ENCODE measurements at regions not wholly inside any gene's neighbourhood (a gene's known extent, or its start where the extent isn't known, plus 50 kb on each side); places are given as distances from the start of the nearest gene placed in this dataset.

DNA sequence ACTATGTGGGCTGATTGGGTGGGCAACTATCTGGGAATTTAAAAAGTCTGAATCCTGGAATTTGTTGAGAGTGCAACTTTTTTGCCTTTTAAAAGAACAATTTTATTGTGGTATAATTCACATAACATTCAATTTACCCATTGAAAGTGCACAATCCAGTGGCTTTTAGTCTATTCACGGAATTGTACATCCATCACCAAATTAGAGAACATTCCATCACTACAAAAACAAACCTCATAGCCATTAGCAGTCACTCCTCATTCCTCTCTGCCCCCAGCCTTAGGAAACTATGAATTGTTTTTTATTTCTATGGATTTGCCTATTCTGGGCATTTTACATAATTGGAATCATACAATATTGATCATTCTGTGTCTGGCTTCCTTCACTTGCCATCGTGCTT, 101.8 kb upstream of the ALDH1A3 start:
- no peak for DNase-seq
- ATAC-seq: no peak
- 64% methylated on average over 2 of the region's 2 CpGs for WGBS (ENCODE audit: insufficient coverage, low coverage, low lambda C conversion rate, missing lambda C conversion rate)
- TF ChIP-seq, protein P1, sequence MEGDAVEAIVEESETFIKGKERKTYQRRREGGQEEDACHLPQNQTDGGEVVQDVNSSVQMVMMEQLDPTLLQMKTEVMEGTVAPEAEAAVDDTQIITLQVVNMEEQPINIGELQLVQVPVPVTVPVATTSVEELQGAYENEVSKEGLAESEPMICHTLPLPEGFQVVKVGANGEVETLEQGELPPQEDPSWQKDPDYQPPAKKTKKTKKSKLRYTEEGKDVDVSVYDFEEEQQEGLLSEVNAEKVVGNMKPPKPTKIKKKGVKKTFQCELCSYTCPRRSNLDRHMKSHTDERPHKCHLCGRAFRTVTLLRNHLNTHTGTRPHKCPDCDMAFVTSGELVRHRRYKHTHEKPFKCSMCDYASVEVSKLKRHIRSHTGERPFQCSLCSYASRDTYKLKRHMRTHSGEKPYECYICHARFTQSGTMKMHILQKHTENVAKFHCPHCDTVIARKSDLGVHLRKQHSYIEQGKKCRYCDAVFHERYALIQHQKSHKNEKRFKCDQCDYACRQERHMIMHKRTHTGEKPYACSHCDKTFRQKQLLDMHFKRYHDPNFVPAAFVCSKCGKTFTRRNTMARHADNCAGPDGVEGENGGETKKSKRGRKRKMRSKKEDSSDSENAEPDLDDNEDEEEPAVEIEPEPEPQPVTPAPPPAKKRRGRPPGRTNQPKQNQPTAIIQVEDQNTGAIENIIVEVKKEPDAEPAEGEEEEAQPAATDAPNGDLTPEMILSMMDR (IDR thresholded peaks at IDR 0.05): no peak
- no peak for TF ChIP-seq POLR2A (IDR thresholded peaks at IDR 0.05)
- Histone ChIP-seq H3K27ac (no peak overlapping the region), H3K9me3 (no peaks in the 10 kb centered on the region), H3K27me3 (no peaks in the 10 kb centered on the region), H3K4me1 (no peaks in the 10 kb centered on the region), H3K36me3 (no peaks in the 10 kb centered on the region), H3K4me3 (no peak overlapping the region)
- intact Hi-C loops (cut with DNase I): no loop called here

DNA sequence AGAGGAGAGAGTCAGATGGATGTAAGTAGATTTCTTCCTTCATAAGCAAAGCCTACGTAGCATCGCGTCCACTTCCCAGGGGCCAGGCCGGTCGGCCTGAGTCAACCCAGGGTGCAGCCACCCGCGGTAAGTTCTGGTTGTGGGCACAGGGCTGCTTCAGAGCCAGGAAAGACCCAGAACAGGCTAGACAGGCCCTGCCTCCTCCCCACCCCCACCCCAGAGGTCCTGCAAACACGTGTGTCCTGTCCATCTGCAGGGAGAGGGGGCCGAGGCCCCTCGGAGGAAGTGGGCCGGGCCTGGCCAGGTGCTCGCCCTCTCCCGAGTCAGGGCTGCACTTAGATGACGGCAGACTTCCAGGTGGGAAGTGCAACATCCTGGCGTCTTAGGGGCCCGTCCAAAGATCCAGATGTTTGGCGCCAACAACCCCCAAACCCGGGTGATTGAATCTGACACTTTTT, 100.8 kb upstream of the ALDH1A3 start:
- Histone ChIP-seq H3K4me3 (no peak overlapping the region), H3K36me3 (no peaks in the 10 kb centered on the region), H3K27ac (no peak overlapping the region), H3K9me3 (no peaks in the 10 kb centered on the region), H3K4me1 (no peaks in the 10 kb centered on the region), H3K27me3 (no peaks in the 10 kb centered on the region)
- TF ChIP-seq POLR2A (IDR thresholded peaks at IDR 0.05): no peak
- TF ChIP-seq, protein P1 (IDR thresholded peaks at IDR 0.05): no peak
- DNase-seq (peak in 1 of 3 donors; percentile 18), ATAC-seq (no peak)
- 87% methylated on average over 3 of the region's 18 CpGs for WGBS (ENCODE audit: insufficient coverage, low coverage, low lambda C conversion rate, missing lambda C conversion rate)
- intact Hi-C loops (cut with DNase I): no loop called here

DNA sequence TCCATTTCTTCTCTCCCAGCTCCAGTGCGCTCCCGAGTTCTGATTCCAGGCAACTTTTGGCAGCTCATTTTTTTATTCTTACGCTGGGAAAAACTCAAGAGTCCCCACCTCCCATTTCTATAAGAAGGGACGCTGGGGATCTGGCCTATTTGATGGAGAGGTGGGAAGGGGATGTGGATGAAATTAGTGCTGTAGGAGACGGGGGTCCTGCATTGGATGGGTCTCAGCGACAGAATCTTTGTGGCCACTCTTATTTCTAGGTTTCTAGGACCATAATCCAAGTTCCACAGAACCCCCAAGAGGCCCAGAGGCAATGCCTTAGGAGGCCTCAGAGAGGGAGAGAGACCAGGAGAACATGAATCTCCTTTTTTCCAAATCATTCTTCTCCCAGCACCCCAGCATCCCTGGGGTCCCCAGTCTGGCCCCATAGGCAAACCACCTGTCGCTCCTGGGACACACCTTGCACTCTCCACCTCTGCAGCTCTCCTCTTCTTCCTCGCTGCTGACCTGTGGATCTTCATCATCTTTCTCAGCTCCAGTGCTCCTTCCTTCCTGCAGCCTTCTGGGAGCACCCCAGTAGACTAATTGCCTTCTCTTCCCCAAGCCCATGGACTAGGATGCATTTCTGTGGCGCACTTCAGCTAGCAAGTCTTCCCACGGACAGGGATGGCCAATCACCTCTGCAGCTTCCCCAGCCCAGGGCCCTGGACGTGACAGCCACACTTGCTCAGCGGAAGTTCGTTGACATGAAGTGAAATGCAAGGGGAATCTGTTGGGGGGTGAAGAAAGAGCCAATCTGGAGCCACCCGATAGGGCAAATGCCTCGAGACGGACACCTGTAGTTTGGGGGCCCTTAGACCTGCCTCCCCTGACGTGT, 100.1 kb upstream of the ALDH1A3 start:
- Histone ChIP-seq H3K27ac (no peak overlapping the region), H3K4me3 (no peak overlapping the region), H3K27me3 (no peaks in the 10 kb centered on the region), H3K36me3 (no peaks in the 10 kb centered on the region), H3K4me1 (no peaks in the 10 kb centered on the region), H3K9me3 (no peaks in the 10 kb centered on the region)
- DNase-seq (peak in 1 of 3 donors; percentile 29), ATAC-seq (no peak)
- 58% methylated on average over 14 of the region's 17 CpGs for WGBS (ENCODE audit: insufficient coverage, low coverage, low lambda C conversion rate, missing lambda C conversion rate)
- intact Hi-C loops (cut with DNase I): loop anchor here in 1 of 2 donors (10.0 kb wide), 1 partner anchor 125 kb away; no protein-coding TSS in a partner anchor
- TF ChIP-seq, protein P1 (IDR thresholded peaks at IDR 0.05): no peak
- TF ChIP-seq POLR2A (IDR thresholded peaks at IDR 0.05): no peak

DNA sequence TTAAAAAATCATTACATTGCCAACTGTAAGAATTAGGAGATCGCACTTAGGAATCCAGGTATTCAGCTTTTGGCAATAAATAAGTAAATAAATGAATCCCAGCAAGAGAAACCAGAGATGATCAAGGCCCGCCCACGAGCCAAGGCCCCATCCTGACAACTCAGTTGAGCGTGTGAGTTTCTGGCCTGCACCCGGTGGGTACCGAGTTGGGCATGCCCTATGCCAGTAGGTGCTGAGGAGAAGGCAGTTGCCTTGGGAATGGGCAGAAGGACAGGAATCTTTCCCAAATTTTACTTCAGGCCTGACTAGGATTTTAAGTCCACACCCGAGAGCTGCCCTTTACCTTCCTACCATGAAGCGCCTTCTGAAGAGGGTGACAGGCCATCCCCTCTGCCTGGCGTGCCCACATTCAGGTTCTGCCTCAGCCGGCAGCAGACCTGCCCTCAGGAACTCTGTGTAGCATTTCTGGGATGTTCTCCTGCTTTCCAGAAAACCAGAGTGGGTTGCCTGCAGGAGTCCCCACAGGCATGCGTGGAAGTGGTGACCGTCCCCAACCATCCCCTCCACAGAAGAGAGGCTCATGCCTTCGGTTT, 99.3 kb upstream of the ALDH1A3 start:
- 69% methylated on average over 7 of the region's 13 CpGs for WGBS (ENCODE audit: insufficient coverage, low coverage, low lambda C conversion rate, missing lambda C conversion rate)
- peak in 1 of 3 donors; percentile 29 for DNase-seq
- TF ChIP-seq POLR2A (IDR thresholded peaks at IDR 0.05): no peak
- TF ChIP-seq, protein P1 (IDR thresholded peaks at IDR 0.05): no peak

More for the DNA sequence above, 99.3 kb upstream of the ALDH1A3 start:
- Histone ChIP-seq H3K4me3 (no peak overlapping the region), H3K4me1 (no peaks in the 10 kb centered on the region), H3K36me3 (no peaks in the 10 kb centered on the region), H3K27ac (no peak overlapping the region), H3K9me3 (no peaks in the 10 kb centered on the region), H3K27me3 (no peaks in the 10 kb centered on the region)
- intact Hi-C loops (cut with DNase I): loop anchor here in 1 of 2 donors (10.0 kb wide), 1 partner anchor 126 kb away; no protein-coding TSS in a partner anchor
- no peak for ATAC-seq
